Esophagus squamous epithelium (tissue), 5 donors: ENCODE measurements at regions not wholly inside any gene's neighbourhood (a gene's known extent, or its start where the extent isn't known, plus 50 kb on each side); places are given as distances from the start of the nearest gene placed in this dataset.

Experiments
- DNase-seq: peaks from one replicate; lab custom pipeline; 2025; lab: John Stamatoyannopoulos, UW
- H3K27ac ChIP-seq, 4 donors: fragments of 200-600 bp; sonication (generic); one replicate each; pipeline ENCODE4 v1.5.1; 2016 to 2019; ENCODE audit warnings: mild to moderate bottlenecking in 1 of 4
- H3K27me3 ChIP-seq, 4 donors: fragments of 200-600 bp; sonication (generic); 1 replicate in 3 of 4; 2 replicates in 1 of 4; pipeline versions ENCODE4 v1.5.1 to v1.6.0; 2017 to 2021; ENCODE audit warnings: antibody characterized with exemption in 1 of 4
- H3K36me3 ChIP-seq, 3 donors: fragments of 200-600 bp; sonication (generic); one replicate each; pipeline ENCODE4 v1.5.1; 2016 to 2019
- H3K4me1 ChIP-seq, 3 donors: fragments of 200-600 bp; sonication (generic); one replicate each; pipeline ENCODE4 v1.5.1; 2017 to 2019
- H3K4me3 ChIP-seq, 4 donors: fragments of 200-600 bp; sonication (generic); 1 replicate in 3 of 4; 2 replicates in 1 of 4; pipeline ENCODE4 v1.5.1; 2016 to 2019; ENCODE audit warnings: mild to moderate bottlenecking in 2 of 4, moderate library complexity in 1 of 4
- H3K9me3 ChIP-seq, 3 donors: fragments of 200-600 bp; sonication (generic); one replicate each; pipeline ENCODE4 v1.5.1; 2016 to 2019
- CTCF ChIP-seq, 6 experiments: fragments of 450-650 bp in 4 of 6; fragments of 200-600 bp in 2 of 6; sonication (generic) in 2 of 6; IDR thresholded peaks; one replicate each; pipeline ENCODE4 v1.5.1; 2016 to 2019; ENCODE audit warnings: antibody characterized with exemption in 6 of 6, mild to moderate bottlenecking in 4 of 6, moderate library complexity in 4 of 6
- POLR2A ChIP-seq, 4 donors: fragments of 450-650 bp; IDR thresholded peaks; one replicate each; pipeline ENCODE4 v1.6.1; 2017; ENCODE audit warnings: antibody characterized with exemption in 4 of 4, mild to moderate bottlenecking in 4 of 4, moderate library complexity in 3 of 4
- WGBS, 2 donors: methylation state at CpG; one replicate each; pipeline ENCODE4 v1.1.5; 2018; 5-methylcytosine and 5-hydroxymethylcytosine counted together
- intact Hi-C: fragments of 100-400 bp; cut with DNase I; formaldehyde crosslinking; loops from one replicate; pipeline ENCODE4 v1.15.0; 2022
- donor health status: DM: yes; HTN: yes; CAD: no.

GRCh38 chr16:85188822-85189672, 76.8 kb upstream of the CIBAR2 start:
- H3K4me1 ChIP-seq: peaks cover 0 to 25% (median 0%) of the 10 kb centered on the region in 3 donors
- intact Hi-C loops: no loop called here
- H3K36me3 ChIP-seq: peaks cover 0 to 6% (median 0%) of the 10 kb centered on the region in 3 donors
- H3K27ac ChIP-seq: no peak overlapping the region
- H3K9me3 ChIP-seq: peaks cover 0 to 29% (median 7%) of the 10 kb centered on the region in 3 donors
- no peak for DNase-seq
- H3K4me3 ChIP-seq: no peak overlapping the region
- 40 to 41% methylated on average over 3 of the region's 3 CpGs for WGBS, 2 donors
- TF ChIP-seq CTCF (IDR thresholded peaks at IDR 0.05) (no peak), POLR2A (IDR thresholded peaks at IDR 0.05) (no peak)
- peaks cover 0 to 60% (median 0%) of the 10 kb centered on the region in 4 donors for H3K27me3 ChIP-seq

GRCh38 chr16:85190572-85190971, 78.3 kb upstream of the CIBAR2 start:
- WGBS, 2 donors: 88 to 90% methylated on average over 1 to 2 of the region's 2 CpGs
- Histone ChIP-seq H3K27me3 (peaks cover 0 to 60% (median 0%) of the 10 kb centered on the region in 4 donors), H3K4me3 (no peak overlapping the region), H3K36me3 (no peaks in the 10 kb centered on the region), H3K27ac (no peak overlapping the region), H3K4me1 (peaks cover 0 to 35% (median 3%) of the 10 kb centered on the region in 3 donors), H3K9me3 (peaks cover 0 to 17% (median 0%) of the 10 kb centered on the region in 3 donors)
- TF ChIP-seq CTCF (IDR thresholded peaks at IDR 0.05): no peak
- TF ChIP-seq POLR2A (IDR thresholded peaks at IDR 0.05): no peak
- intact Hi-C loops: no loop called here
- DNase-seq: no peak

- intact Hi-C loops: no loop called here
- H3K4me3 ChIP-seq: no peak overlapping the region
- H3K36me3 ChIP-seq: no peaks in the 10 kb centered on the region
- peaks cover 0 to 17% (median 0%) of the 10 kb centered on the region in 3 donors for H3K9me3 ChIP-seq
- peaks cover 6 to 44% (median 11%) of the 10 kb centered on the region in 3 donors for H3K4me1 ChIP-seq
- peaks cover 0 to 63% (median 0%) of the 10 kb centered on the region in 4 donors for H3K27me3 ChIP-seq
- 80 to 89% methylated on average over 7 to 18 of the region's 19 CpGs for WGBS, 2 donors
- TF ChIP-seq POLR2A (IDR thresholded peaks at IDR 0.05) (no peak), CTCF (IDR thresholded peaks at IDR 0.05) (no peak)
- H3K27ac ChIP-seq: peak overlapping the region in 1 of 4 donors; percentile 12
- no peak for DNase-seq
Observed at GRCh38 chr16:85191341-85191965, 79.2 kb upstream of the CIBAR2 start.

- peaks cover 0 to 17% (median 0%) of the 10 kb centered on the region in 3 donors for H3K9me3 ChIP-seq
- intact Hi-C loops: no loop called here
- WGBS, 2 donors: 65 to 82% methylated on average over 8 to 14 of the region's 20 CpGs
Observed at GRCh38 chr16:85192238-85193114, 80.2 kb upstream of the CIBAR2 start.

More at GRCh38 chr16:85192238-85193114, 80.2 kb upstream of the CIBAR2 start:
- Histone ChIP-seq H3K36me3 (no peaks in the 10 kb centered on the region), H3K27ac (peak overlapping the region in 3 of 4 donors; percentile 24 to 40 (median 36)), H3K4me1 (peaks cover 12 to 54% (median 21%) of the 10 kb centered on the region in 3 donors), H3K4me3 (no peak overlapping the region), H3K27me3 (peaks cover 0 to 63% (median 0%) of the 10 kb centered on the region in 4 donors)
- no peak for DNase-seq
- no peak for TF ChIP-seq CTCF (IDR thresholded peaks at IDR 0.05)
- no peak for TF ChIP-seq POLR2A (IDR thresholded peaks at IDR 0.05)
